DND-41 (cell line): ENCODE measurements at regions not wholly inside any gene's neighbourhood (a gene's known extent, or its start where the extent isn't known, plus 50 kb on each side); places are given as distances from the start of the nearest gene placed in this dataset.

Experiments
- EZH2 ChIP-seq: IDR thresholded peaks from 3 replicates; pipeline ENCODE4 v1.6.1; 2012; ENCODE audit warnings: borderline replicate concordance, low read depth, mild to moderate bottlenecking, moderate library complexity, low read length, inconsistent platforms; ENCODE audit not compliant: severe bottlenecking
- TF ChIP-seq, protein P1 (sequence below): IDR thresholded peaks from 2 replicates; pipeline ENCODE4 v1.5.1; 2012; ENCODE audit warnings: borderline replicate concordance, low read length, moderate library complexity, mild to moderate bottlenecking; ENCODE audit not compliant: poor library complexity, severe bottlenecking; ENCODE audit errors: extremely low read depth

GRCh38 chr2:34337735-34338134 lies 738.6 kb upstream of the FAM98A start:
- no peak for TF ChIP-seq EZH2
- TF ChIP-seq, protein P1, sequence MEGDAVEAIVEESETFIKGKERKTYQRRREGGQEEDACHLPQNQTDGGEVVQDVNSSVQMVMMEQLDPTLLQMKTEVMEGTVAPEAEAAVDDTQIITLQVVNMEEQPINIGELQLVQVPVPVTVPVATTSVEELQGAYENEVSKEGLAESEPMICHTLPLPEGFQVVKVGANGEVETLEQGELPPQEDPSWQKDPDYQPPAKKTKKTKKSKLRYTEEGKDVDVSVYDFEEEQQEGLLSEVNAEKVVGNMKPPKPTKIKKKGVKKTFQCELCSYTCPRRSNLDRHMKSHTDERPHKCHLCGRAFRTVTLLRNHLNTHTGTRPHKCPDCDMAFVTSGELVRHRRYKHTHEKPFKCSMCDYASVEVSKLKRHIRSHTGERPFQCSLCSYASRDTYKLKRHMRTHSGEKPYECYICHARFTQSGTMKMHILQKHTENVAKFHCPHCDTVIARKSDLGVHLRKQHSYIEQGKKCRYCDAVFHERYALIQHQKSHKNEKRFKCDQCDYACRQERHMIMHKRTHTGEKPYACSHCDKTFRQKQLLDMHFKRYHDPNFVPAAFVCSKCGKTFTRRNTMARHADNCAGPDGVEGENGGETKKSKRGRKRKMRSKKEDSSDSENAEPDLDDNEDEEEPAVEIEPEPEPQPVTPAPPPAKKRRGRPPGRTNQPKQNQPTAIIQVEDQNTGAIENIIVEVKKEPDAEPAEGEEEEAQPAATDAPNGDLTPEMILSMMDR, result no peak
